HG03159 (cell line): ENCODE measurements at regions not wholly inside any gene's neighbourhood (a gene's known extent, or its start where the extent isn't known, plus 50 kb on each side); places are given as distances from the start of the nearest gene placed in this dataset.

Experiments used
- ATAC-seq: cut with Tn5 transposase; IDR thresholded peaks from one replicate; pipeline ENCODE4 v1.9.1; 2021; ENCODE audit warnings: mild to moderate bottlenecking, moderate library complexity; ENCODE audit not compliant: unreplicated experiment

DNA sequence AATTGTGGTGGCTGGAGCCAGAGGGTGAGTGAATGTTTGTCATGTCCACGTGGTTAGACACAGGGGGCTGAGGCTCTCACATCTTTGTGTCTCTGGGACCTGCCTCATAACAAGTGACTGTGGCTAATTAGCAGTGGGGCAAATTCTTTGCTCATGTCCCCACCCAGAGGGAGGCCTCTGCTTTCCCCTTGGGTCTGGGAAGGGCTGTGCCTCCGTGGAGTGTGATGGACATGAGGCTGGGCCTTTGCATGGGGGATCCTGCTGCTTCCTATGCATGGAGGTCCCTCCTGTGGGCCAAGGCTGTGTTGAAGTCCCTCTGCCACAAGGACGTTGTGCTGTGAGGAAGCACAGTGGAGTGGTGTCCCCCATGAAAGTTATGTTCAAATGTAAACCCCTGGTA is 327.4 kb upstream of the SHH start:
- no peak for ATAC-seq

DNA sequence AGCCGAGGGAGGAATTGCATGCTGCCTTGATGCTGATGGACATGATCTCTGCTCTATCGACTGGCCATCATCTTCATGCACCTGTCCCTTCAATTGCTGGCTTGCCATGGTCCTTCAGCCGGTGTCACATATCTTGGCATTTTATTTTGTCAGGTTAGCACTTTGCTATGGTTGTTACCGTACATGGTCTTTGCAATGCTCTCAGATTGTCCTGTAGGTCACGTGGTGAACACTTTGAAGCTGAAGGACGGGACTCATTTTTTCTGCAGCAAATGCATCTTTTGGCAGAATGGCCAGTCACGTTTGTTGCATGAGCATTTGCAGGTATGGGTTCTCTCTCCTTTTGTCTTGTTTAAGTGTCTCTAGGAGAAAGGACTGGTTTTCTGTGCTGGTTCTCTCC is 326.8 kb upstream of the SHH start:
- no peak for ATAC-seq

DNA sequence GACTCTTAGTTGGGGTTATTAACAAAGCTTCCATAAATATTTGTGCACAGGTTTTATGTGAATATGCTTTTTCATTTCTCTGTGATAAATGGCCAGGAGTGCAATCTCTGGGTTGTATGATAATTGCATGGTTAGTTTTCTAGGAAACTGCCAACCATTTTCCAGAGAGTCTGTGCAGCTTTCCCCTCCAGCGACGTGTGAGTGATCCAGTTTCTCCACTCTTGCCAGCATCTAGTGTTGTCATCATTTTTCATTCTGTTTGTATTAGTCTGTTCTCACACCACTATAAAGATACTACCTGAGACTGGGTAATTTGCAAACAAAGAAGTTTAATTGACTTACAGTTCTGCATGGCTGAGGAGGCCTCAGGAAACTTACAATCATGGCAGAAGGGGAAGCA is 319.6 kb upstream of the SHH start:
- no peak for ATAC-seq

DNA sequence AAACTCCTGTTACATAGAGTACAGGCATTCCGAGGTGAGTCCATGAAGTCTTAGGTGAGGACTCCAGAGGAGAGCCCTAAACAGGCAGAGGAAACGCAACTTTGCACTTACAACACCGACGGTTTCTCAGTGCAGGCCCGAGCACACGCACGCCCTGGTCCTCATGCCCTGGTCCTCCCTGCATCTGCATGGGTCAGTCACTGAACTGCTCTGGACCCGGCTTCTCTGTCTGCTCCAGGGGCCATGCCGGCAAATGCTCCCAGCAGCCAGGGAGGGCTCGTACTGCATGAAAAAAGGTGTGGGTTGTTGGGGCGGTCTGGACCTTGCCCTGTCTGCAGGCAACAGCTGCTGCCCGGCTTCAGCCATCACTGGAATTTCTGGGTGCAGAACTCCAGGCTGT is 317.3 kb upstream of the SHH start:
- no peak for ATAC-seq

DNA sequence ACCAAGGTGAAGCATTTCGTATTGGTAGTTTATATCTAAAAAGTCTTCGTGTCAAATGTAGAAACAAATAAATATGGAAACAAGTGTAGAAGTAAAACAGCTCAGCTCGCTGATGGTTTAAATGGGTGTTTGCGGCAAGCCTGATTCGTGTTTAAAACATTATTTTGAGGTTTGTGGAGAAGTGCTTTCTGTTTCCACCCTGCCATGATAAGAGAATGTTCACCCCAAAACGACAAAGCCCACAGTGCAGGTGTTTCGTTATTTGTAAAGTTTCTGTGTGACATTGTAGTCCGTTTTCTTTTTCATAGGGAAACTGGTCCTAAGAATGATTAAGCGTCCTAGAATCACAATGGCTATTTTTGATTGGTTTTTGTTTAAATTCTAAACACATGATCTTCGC is 316.2 kb upstream of the SHH start:
- ATAC-seq, result no peak

DNA sequence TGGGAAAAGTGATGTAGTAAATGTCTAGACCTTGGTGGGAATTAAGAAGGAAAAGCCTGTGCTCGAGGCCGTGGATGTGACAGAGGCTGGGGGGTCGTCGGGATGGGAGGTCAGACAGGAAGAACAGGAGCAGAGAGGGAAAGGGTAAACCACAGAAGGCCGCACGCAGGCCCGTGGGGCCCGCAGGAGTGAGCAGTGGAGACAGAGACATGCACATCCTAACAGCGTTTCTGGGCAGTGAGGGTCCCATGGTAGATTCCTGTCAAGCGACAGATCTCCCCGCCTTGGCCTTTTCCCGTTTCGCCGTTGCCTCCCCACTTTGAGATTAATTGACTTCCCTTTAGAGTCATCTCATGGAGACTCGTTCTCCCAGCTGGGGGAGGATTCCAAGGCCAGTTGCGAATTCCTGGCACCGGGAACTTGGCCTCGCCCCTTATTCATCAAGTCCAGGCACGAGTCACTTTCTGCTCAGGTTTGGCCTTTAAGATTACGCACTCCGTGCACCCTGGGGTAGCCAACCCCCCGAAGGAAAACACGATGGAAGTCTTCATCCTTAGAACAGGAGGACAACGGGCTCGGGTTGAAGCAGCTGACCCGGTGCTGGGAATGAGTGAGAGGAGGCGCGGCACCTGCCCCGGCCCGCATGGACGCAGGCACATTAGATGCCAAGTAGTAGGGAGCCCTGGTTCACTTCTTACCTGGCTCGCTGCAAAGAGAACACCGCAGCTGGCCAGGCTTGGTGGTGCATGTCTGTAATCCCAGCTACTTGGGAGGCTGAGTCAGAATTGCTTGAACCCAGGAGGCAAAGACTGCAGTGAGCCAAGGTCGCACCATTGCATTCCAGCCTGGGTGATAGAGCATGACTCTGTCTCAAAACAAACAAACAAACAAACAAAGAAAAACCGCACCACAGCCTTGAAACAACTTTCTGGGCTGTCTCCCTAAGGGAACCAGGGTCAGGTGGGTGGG is 315.2 kb upstream of the SHH start:
- no peak for ATAC-seq

DNA sequence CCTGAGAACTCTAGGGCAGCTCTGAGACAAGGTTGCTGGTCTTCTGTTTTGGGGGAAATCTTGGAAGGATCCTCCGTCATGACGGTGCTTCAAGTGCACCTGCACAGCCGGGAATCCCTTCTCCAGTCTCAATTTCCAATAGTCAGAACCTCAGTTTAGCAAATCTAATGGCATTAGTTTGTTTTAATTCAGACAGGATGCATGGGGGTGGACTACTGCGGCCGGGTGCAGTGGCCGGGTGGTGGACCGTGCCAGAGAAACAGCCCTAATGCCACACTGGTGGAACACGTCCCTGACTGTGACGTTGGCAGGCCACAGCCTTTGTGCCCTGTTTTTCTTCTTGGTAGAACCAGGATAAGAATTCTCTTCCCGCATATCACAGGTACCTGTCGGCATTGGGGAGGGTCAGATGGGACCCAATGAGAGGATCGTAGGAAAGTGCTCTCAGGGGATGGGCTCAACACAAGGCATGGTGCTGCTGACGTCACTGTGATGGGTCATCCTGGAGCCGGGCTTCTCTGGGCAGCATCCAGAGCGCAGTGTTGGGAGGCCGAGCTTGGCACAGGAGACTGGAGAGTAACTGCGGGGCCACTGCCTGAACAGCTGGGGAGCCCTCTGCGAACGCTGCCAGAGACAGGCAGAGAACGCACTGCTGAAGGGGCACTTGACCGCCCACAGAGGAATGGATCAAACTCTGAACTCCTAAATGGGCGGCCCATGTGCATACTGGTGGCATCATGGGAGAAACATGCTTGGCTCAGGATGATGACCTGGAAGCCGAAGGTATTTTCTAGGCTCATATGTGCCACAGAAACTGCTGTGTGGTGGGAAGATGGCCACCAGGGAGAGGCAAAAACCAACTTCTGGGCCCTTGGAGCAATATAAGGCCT is 313.8 kb upstream of the SHH start:
- no peak for ATAC-seq

DNA sequence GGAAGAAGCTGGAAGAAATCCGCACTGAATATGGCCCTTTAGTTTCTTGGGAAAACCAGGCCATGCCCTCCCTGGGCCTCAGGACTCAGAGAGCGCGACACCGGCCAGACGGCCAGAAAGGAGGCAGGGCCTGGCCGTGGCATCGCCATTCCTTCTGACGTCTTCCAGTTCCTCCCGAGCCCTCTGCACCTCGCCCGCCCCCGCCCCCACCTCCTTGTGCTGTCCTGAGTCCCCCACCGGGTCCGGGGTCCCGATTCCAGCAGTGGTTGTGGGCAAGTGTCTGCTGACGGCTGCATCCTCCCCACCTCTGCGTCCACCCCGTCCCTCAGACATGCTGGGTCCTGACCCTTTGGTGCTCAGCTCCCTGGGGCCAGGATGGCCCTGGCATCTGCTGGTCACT is 312.1 kb upstream of the SHH start:
- ATAC-seq, result no peak

DNA sequence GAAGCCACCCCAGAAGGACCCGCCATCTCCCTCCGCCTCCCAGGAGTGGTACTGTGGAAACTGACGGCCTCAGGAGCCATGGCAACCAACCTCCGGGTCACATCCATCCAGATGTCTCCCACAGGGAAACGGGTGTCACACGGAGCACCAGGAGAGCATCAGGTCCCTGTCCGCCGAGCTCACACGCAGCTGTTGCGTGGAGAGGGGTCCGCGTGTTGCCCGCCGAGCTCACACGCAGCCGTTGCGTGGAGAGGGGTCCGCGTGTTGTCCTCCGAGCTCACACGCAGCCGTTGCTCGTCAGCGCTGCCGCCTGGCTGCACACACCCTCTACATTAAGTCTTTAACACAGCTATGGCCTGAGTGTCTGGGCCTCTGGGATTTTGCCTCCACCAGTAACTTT is 311.1 kb upstream of the SHH start:
- no peak for ATAC-seq

DNA sequence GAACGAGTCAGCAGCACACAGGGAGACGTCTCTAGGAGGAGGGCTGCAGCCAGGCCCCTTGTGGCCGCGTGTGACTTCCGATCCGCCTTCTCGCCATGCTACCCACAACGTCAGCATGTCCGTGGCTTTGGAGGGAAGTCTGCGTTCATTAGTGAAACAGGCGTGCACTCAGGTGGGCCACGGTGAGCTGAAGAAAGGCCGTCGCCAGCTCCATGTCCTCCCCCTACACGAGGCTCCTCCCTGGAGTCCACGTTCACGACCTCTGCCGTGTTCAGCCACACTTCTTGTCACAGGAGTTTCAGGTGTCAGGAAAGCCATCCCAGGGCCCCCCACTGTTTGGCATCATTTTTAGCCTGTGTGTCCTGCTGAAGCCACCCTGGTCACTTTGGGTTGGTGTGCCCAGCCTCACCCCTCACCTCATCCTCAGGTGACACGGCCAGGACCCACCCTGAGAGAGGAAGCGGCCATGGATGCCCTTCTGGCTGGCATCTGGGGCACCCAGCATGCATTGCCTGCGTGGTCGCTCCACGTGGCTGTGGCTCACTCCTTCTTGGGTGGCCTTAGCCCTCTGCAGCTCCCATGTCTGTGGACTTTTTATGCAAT is 310.6 kb upstream of the SHH start:
- no peak for ATAC-seq

DNA sequence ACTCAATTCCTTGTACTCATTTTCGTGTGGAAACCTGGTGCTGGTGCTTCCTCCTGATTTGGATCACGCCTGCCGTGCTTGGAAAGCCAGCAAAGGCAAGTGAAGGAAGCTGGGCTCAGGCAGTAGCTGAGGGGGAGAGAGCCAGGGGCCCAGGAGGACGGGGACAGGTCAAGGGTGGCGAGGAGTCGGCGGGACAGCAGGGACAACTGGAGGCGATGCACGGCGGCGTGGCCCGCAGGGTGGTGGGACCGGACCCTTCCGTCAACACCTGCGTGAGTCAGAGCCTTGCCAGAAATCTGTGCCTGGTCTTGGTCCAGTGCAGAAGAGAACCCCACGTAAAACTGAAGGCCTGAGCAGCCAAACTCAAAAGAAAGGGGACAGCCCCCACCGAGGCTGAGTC is 309.7 kb upstream of the SHH start:
- no peak for ATAC-seq

DNA sequence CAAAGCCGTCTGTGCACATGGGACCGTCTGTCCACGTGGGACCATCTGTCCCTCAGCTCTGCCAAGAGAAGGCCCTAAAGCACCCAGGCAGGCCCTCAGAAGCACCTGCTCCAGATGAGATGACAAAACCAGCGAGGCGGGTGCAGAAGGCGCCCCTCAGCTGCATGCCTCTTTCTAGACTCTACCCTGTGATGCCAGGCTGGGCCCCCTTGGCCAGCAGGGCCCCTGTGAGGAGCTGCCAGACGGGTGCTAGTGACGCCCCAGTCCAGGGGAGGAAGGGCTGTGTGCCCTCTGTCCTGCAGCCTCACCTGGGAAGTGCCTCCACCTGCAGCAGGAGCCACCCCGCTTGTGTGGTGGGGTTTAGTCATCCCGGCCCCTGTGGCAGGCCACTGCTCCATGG is 309.2 kb upstream of the SHH start:
- ATAC-seq, result no peak

DNA sequence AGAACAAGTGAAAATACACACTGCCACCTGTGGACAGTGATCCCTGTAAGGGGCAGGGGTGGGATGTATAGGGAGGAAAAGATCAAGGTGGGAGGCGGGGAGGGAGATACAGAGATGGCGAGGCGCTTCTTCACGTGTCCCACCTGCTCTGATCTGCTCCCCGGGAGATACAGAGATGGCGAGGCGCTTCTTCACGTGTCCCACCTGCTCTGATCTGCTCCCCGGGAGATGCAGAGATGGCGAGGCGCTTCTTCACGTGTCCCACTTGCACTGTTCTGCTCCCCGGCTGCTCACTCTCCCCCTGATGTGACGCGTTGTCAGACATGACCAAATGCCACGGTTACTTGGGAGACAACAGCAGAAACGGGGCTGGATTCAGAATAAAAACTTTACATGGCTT is 308.3 kb upstream of the SHH start:
- ATAC-seq, result no peak

DNA sequence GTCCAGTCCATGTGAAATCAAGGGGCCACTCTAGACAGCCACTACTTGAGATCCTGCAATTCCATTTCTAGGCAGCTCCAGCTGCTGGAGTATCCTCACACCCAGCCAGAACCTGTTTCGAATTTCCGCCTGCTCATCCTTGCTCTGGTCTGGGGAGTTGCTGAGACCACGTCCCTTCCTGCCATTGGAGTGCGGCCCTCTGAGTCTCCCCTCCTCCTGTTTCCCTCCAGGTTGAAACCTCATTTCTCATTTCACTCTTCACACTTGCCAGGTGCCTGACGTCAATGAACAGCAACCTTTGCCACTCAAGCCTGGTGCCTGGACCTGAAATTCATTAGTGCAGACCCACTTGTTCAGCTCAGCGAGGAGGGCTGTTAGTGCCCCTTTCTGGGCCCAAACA is 307.5 kb upstream of the SHH start:
- no peak for ATAC-seq

DNA sequence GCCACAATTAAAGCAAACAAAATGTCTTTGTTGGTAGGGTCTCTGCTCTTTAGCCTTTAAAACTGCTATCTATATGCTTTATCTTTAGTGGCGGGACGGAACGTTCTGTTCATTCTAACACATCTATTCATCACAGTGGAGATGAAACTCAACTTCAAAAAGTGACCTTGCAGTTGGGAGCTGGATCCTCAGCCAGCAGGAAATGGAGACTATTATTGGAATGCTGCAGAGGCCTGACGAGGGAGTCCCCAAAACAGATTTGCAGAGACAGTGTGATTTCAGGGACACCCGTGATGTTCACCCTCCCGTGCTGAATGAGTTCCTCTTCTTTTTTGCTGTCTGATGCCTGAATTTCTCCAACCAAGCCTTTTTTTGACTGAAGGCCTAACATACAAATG is 306.0 kb upstream of the SHH start:
- no peak for ATAC-seq

DNA sequence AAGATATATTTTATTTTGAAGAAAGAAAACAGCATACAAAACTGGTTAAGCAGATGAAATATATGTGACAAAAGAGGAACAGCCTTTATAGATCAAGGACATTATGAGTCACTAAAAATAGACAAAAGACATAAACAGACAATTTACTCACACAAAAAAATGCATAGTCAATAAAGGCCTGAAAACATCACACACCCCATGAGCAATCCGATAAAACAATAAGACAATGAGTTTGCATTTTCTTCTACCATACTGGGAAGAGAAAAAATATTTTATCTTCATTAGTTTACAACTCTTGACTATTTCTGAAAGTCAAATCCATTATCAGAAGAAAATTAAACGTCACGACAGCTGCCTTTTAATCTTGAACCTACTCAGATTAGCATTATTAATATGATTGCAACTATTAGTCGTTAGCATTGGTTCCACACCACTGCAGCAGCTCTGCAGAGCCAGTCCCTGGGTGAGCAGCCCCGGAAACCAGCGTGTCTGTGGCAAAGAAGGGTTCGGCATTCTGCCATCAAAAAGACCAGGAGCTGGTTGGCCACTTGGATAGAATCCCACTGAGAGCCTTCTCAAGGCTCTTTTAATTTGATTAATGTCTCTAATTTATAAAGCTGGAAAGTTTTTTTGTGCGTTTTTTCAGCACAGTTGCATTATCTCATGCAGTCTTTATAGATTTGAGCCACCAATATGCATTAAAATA is 305.4 kb upstream of the SHH start:
- no peak for ATAC-seq

DNA sequence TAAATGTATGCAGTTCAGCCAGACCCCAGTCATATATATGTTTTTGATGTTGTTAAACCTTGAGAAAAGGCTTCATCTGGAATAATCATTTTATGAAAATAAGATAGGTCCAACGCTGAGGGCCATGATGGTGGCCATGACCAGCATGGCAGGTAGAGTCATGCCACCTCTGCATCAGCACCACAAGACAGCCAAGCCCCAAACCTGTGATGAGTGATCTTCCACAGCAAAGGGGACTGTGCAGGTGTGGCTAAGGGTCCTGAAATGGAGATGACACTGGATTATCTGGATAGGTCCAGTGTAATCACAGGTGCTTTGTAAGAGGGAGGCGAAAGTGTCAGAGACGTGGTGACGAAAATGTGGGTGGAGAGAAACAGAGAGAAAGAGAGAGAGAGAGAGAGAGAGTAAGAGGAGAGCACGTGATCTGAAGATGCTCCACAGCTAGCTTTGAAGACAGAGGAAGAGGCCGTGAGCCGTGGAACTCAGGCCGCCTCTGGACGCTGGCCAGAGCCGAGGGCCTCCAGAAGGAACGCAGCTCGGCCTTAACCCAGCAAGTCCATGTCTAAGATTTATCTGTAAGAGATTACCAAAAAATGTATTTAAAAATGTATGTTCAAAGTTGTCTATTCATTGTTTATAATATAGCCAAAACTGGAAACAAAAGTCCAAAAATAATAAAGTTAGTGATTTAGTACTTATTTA is 304.4 kb upstream of the SHH start:
- no peak for ATAC-seq

DNA sequence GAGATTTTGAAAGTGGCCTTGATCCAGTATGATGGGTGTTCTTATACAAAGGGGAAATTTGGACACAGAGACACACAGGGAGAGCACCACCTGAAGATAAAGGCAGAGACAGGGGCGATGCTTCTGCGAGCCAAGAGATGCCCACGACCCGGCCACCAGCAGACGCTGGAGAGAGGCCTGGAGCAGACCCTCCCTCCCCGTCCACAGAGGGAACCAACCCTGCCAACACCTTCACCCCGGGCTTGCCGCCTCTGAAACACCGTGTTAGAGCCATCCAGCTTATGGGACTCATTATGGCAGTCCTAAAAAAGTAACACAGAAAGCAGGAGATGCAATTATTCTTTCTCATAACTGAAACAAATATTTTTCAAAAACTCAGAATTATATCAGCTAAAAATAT is 303.3 kb upstream of the SHH start:
- no peak for ATAC-seq

DNA sequence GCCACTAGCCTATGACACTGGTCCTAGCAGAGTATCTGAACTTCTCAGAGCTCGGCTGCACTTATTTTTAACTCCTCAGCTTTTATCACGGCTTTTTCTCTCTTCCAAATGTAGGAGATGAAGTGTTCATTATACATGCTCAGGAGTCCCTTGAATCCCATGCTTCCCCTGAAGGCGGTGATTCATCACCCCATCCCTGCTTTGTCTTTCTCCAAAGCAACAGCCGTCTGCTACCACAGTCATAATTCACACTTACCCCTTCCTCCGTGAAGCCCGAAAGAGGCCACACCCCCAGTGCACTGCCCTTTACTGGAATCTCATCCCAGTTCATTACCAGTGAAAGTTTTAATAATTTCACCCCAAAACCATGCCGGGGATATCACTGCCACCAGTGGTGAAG is 301.5 kb upstream of the SHH start:
- ATAC-seq, result no peak

DNA sequence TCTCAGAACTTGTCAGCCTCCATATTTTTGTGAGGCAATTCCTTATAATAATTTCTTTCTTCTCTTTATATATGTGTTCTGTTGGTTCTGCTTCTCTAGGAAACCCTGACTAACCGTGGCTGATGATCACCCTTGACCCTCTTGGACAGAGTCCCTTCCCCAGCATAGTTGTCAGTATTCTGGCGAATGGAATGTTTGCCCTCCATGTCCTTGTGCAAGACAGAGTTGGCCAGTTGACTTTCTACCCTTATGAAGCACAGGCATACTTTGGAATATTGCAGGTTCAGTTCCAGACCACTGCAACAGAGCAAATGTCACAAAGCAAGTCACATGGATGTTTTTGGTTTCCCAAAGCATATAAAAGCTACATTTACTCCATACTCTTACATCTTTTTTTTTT is 297.7 kb upstream of the SHH start:
- ATAC-seq, result no peak
